ENCODE measurements at regions not wholly inside any gene's neighbourhood (a gene's known extent, or its start where the extent isn't known, plus 50 kb on each side); places are given as distances from the start of the nearest gene placed in this dataset.
A peak's percentile ranks its signal among the peaks of the same experiment; 100 is the strongest.
"Not testable (repeated sequence)": the region's sequence is repeated elsewhere in the genome, so short reads cannot be mapped to it uniquely, and the experiment has no call there.

GRCh38 chr20:55528482-55528881, 476.8 kb downstream of the CBLN4 start:
- DNase-seq (ENCODE audit: low read depth) = no peak

- no peak for DNase-seq (ENCODE audit: low read depth)
Observed at GRCh38 chr20:55522296-55522815, 483.0 kb downstream of the CBLN4 start.

GRCh38 chr20:55517584-55517983, 487.7 kb downstream of the CBLN4 start:
- DNase-seq (ENCODE audit: low read depth) = not testable (repeated sequence)

GRCh38 chr20:55515832-55516231, 489.5 kb downstream of the CBLN4 start:
- no peak for DNase-seq (ENCODE audit: low read depth)

- DNase-seq (ENCODE audit: low read depth) = no peak
Observed at GRCh38 chr20:55514531-55514930, 490.8 kb downstream of the CBLN4 start.

- no peak for DNase-seq (ENCODE audit: low read depth)
Observed at GRCh38 chr20:55513954-55514353, 491.4 kb downstream of the CBLN4 start.

GRCh38 chr20:55500130-55500529, 505.2 kb downstream of the CBLN4 start:
- DNase-seq (ENCODE audit: low read depth) = no peak

GRCh38 chr20:55488593-55488992, 516.7 kb downstream of the CBLN4 start:
- no peak for DNase-seq (ENCODE audit: low read depth)

GRCh38 chr20:55478724-55479450, 526.4 kb downstream of the CBLN4 start:
- DNase-seq (ENCODE audit: low read depth) = no peak

- peak; percentile 1 for DNase-seq (ENCODE audit: low read depth)
Observed at GRCh38 chr20:55472704-55473103, 532.6 kb downstream of the CBLN4 start.

- DNase-seq (ENCODE audit: low read depth) = no peak
Observed at GRCh38 chr20:55471052-55472006, 534.0 kb downstream of the CBLN4 start.

GRCh38 chr20:55469074-55469473, 536.2 kb downstream of the CBLN4 start:
- DNase-seq (ENCODE audit: low read depth) = no peak

GRCh38 chr20:55461519-55461918, 543.8 kb downstream of the CBLN4 start:
- DNase-seq (ENCODE audit: low read depth) = no peak

- no peak for DNase-seq (ENCODE audit: low read depth)
Observed at GRCh38 chr20:55456316-55456940, 548.9 kb downstream of the CBLN4 start.

- DNase-seq (ENCODE audit: low read depth) = no peak
Observed at GRCh38 chr20:55449091-55449490, 556.2 kb downstream of the CBLN4 start.

- no peak for DNase-seq (ENCODE audit: low read depth)
Observed at GRCh38 chr20:55446301-55446700, 559.0 kb downstream of the CBLN4 start.

GRCh38 chr20:55439070-55439469, 566.2 kb downstream of the CBLN4 start:
- DNase-seq (ENCODE audit: low read depth) = no peak

- no peak for DNase-seq (ENCODE audit: low read depth)
Observed at GRCh38 chr20:55437798-55438415, 567.4 kb downstream of the CBLN4 start.

GRCh38 chr20:55424968-55425367, 580.4 kb downstream of the CBLN4 start:
- DNase-seq (ENCODE audit: low read depth) = no peak

GRCh38 chr20:55424476-55424875, 580.8 kb downstream of the CBLN4 start:
- DNase-seq (ENCODE audit: low read depth) = no peak

GRCh38 chr20:55417836-55418235, 587.5 kb downstream of the CBLN4 start:
- DNase-seq (ENCODE audit: low read depth) = no peak

GRCh38 chr20:55415567-55416142, 589.7 kb downstream of the CBLN4 start:
- peak; percentile 7 for DNase-seq (ENCODE audit: low read depth)

All from ELR (cell line).